ENCODE measurements at regions not wholly inside any gene's neighbourhood (a gene's known extent, or its start where the extent isn't known, plus 50 kb on each side); places are given as distances from the start of the nearest gene placed in this dataset.
"Not testable (repeated sequence)": the region's sequence is repeated elsewhere in the genome, so short reads cannot be mapped to it uniquely, and the experiment has no call there.

DNA sequence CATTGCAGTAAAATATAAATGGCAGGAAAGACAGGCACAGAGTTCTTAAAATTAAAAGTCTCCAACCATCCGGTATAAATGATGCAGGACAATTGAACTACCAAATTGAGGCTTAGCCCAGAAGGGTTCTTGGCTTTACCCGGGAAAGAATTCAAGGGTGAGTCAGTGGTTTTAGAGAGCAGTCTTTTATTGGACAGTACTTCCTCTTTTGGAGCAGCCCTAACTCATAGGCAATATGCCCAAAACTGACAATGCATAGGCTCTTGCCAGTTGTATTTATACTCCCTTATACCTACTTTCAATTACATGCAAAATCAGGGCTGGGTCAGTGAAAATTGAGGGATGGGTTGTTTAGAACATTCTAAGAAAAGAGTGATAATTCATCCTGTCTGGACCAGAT, 1628.9 kb upstream of the PRMT6 start:
- TF ChIP-seq, protein P1, sequence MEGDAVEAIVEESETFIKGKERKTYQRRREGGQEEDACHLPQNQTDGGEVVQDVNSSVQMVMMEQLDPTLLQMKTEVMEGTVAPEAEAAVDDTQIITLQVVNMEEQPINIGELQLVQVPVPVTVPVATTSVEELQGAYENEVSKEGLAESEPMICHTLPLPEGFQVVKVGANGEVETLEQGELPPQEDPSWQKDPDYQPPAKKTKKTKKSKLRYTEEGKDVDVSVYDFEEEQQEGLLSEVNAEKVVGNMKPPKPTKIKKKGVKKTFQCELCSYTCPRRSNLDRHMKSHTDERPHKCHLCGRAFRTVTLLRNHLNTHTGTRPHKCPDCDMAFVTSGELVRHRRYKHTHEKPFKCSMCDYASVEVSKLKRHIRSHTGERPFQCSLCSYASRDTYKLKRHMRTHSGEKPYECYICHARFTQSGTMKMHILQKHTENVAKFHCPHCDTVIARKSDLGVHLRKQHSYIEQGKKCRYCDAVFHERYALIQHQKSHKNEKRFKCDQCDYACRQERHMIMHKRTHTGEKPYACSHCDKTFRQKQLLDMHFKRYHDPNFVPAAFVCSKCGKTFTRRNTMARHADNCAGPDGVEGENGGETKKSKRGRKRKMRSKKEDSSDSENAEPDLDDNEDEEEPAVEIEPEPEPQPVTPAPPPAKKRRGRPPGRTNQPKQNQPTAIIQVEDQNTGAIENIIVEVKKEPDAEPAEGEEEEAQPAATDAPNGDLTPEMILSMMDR (conservative IDR thresholded peaks at IDR 0.05; ENCODE audit: low read depth, low read length): no peak
- H3K4me3 ChIP-seq (ENCODE audit: low read depth, low read length): no peak overlapping the region
- no peak for DNase-seq (ENCODE audit: low read depth)

DNA sequence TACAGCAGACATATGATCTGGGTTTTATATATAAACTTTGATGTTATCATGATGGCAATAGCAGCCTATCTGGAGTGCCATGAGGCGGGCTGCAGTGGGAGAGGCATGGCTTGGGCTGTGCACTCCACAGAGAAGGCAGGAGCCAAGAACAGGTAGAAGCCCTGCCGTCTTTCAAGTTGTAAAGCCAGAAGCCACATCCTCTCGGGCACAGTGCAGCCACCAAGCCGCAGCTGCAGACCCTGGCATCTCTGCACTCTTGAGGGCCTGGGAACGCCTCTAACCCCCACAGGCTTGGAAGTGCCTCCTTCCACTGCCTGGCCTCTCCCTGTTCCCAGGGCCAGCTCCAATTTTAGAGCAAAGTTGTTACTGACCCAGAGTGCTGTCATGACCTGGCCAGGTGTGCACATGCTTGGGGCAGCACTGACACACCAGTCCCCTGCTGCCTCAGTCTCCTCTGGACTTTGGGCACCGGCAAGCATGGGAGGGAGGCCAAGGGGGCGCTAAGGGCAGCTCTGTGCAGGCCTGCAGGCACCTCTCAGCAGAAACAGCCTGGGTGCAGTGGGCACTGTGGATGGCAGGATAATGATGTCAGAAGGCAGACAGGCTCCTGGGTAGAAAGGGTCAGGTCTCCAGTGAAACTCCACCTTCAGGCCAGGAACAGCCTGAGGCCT, 1619.8 kb upstream of the PRMT6 start:
- no peak overlapping the region for H3K4me3 ChIP-seq (ENCODE audit: low read depth, low read length)
- TF ChIP-seq, protein P1 (conservative IDR thresholded peaks at IDR 0.05; ENCODE audit: low read depth, low read length): no peak
- no peak for DNase-seq (ENCODE audit: low read depth)

DNA sequence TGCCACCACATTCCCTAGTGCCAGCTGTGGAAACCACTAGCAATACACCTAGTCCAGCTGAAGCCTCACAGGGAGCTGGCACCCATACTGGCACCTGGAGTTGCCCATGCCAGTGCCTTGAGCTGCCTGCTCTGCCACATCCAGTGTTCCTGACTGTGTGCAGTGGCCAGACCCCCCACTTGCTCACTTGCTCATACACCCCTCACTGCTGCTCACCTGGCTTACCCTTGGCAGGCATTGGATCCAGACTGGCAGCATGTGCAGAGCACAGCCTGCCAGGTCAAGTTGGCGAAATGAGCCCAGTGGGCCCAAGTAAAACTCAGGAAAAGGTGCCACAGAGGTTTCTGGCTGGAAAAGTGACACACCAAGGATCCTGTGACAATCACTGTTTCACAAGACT, 1618.6 kb upstream of the PRMT6 start:
- H3K4me3 ChIP-seq (ENCODE audit: low read depth, low read length): no peak overlapping the region
- TF ChIP-seq, protein P1 (conservative IDR thresholded peaks at IDR 0.05; ENCODE audit: low read depth, low read length): no peak
- no peak for DNase-seq (ENCODE audit: low read depth)

DNA sequence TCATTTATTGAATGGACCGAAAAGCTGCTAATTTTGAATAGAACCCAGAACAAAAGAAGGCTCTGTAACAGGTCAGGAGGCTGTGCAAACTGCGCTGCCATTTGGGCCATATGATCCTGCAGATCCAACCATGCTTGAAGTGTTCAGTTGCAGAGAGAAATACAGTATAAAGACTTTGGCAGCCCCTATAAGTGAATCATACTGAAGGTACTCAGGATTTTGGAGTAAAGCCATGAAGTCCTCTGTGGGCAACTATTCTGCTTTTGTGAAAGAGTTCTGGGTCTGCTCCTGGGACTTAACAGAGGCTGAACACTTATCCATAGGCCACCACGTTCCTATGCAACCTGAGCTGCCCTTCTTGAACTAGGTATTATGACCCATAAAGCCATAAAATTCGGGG, 1613.6 kb upstream of the PRMT6 start:
- DNase-seq (ENCODE audit: low read depth): no peak
- H3K4me3 ChIP-seq (ENCODE audit: low read depth, low read length): no peak overlapping the region
- TF ChIP-seq, protein P1 (conservative IDR thresholded peaks at IDR 0.05; ENCODE audit: low read depth, low read length): no peak

DNA sequence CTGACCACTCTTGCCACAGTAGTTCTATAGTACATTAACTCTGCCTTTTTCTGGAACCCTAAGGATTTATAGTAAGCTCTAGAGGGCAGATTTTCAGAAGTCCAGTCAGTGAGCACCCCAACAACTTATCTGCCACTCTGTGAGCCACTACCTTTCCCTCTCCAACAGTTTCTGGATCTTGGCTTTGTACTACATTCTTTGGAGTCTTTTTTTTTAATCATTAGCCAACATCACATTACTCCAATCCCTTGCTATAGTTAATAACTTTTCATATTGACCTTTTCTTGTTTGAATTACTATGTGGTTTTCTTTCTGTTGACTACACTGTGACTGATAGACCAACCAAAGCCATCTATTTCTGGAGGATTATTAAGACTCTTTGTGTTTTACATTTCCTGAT, 1596.7 kb upstream of the PRMT6 start:
- no peak for DNase-seq (ENCODE audit: low read depth)
- no peak overlapping the region for H3K4me3 ChIP-seq (ENCODE audit: low read depth, low read length)
- TF ChIP-seq, protein P1 (conservative IDR thresholded peaks at IDR 0.05; ENCODE audit: low read depth, low read length): no peak

DNA sequence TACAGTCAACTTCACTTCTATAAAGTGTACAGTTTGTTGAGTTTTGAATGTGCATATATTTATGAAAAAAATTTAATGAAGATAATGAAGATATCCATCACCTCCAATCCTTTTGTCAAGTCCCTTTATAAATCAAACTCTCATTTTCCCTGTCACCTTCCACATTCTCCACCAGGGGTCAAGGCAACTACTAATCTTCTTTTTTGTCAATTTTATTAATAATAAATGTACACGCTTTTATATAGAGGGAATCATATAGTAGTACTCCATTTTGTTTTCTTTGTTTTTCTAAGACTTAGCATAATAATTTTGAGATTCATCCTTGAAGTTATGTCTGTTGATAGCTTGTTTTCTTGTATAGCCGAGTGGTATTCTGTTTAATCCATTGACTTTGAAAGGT, 1594.2 kb upstream of the PRMT6 start:
- no peak overlapping the region for H3K4me3 ChIP-seq (ENCODE audit: low read depth, low read length)
- no peak for DNase-seq (ENCODE audit: low read depth)
- TF ChIP-seq, protein P1 (conservative IDR thresholded peaks at IDR 0.05; ENCODE audit: low read depth, low read length): no peak

DNA sequence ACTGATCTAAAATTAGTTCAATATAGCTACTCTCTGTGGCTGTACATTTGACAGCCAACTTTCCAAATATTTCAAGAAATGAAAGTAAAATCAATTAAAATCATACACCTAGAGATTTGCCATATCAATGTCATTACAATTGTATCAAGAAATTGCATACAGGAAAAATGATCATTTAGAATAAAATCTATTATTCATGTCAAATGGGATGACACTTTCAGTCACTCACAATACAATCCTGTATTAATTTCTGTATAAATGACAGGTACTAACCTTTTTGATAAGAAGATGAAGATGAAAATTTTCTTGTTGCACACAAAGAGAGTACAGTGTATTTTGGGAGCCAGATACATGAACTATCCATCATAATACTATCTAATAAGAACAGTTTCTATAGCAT, 1588.9 kb upstream of the PRMT6 start:
- TF ChIP-seq, protein P1 (conservative IDR thresholded peaks at IDR 0.05; ENCODE audit: low read depth, low read length): no peak
- no peak overlapping the region for H3K4me3 ChIP-seq (ENCODE audit: low read depth, low read length)
- DNase-seq (ENCODE audit: low read depth): no peak

DNA sequence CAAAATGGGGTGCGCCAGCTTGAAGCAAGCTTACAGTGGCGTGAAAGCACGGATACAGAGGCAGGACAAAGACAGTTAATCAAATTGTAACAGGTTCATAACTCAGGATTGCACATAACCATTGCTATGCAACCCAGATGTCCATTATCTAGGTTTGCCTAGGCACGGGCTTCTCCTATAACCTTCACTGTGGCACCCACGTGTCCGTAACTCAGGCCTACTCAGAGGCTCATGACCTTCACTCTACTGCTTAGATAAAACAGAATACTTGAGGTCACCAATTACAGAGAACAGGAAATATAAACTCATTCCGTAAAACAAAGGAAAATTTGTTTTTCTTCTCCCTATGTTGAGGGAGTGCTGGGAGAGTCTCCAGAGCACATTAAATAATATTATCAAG, 1585.9 kb upstream of the PRMT6 start:
- not testable (repeated sequence) for DNase-seq (ENCODE audit: low read depth); H3K4me3 ChIP-seq (ENCODE audit: low read depth, low read length)
